GM23338 (cell line): ENCODE measurements at regions not wholly inside any gene's neighbourhood (a gene's known extent, or its start where the extent isn't known, plus 50 kb on each side); places are given as distances from the start of the nearest gene placed in this dataset.

Experiments
- ATAC-seq: fragments of 200-7000 bp; cut with Tn5 transposase; 3 replicates; pipeline ENCODE4 v1.9.1; 2020
- DNase-seq: peaks from one replicate; pipeline ENCODE4 v3.0.0-alpha.2; 2015; ENCODE audit warnings: low spot score
- H2AFZ ChIP-seq: fragments of 200-600 bp; sonication (generic); 2 replicates; pipeline ENCODE4 v1.8.0; 2016; ENCODE audit warnings: antibody characterized with exemption, mild to moderate bottlenecking, moderate library complexity
- H3F3A ChIP-seq: fragments of 200-600 bp; sonication (generic); replicated peaks from 2 replicates; pipeline ENCODE4 v1.8.0; 2017; ENCODE audit warnings: antibody characterized with exemption, mixed run types, low read depth
- H3K27ac ChIP-seq: fragments of 200-600 bp; sonication (generic); 2 replicates; pipeline ENCODE4 v1.6.1; 2016; ENCODE audit warnings: low read depth
- H3K27me3 ChIP-seq: fragments of 200-600 bp; sonication (generic); 2 replicates; pipeline ENCODE4 v1.8.0; 2016; ENCODE audit warnings: mild to moderate bottlenecking, mixed run types, moderate library complexity; ENCODE audit not compliant: insufficient read depth
- H3K36me3 ChIP-seq: fragments of 200-600 bp; sonication (generic); 2 replicates; pipeline ENCODE4 v1.8.0; 2016; ENCODE audit warnings: mild to moderate bottlenecking; ENCODE audit not compliant: insufficient read depth
- H3K4me1 ChIP-seq: fragments of 200-600 bp; sonication (generic); 2 replicates; pipeline ENCODE4 v1.8.0; 2016; ENCODE audit warnings: mild to moderate bottlenecking, moderate library complexity; ENCODE audit not compliant: insufficient read depth
- H3K4me2 ChIP-seq: fragments of 200-600 bp; sonication (generic); 2 replicates; pipeline ENCODE4 v1.7.1; 2017; ENCODE audit warnings: mixed run types
- H3K4me3 ChIP-seq: fragments of 200-600 bp; sonication (generic); 2 replicates; pipeline ENCODE4 v1.6.1; 2016; ENCODE audit warnings: mixed run types
- H3K79me2 ChIP-seq: fragments of 200-600 bp; sonication (generic); replicated peaks from 2 replicates; pipeline ENCODE4 v1.8.0; 2017; ENCODE audit warnings: mild to moderate bottlenecking; ENCODE audit not compliant: insufficient read depth
- H3K9me2 ChIP-seq: fragments of 200-600 bp; sonication (generic); 2 replicates; pipeline ENCODE4 v1.8.0; 2017; ENCODE audit not compliant: insufficient read depth
- H4K20me1 ChIP-seq: fragments of 200-600 bp; sonication (generic); replicated peaks from 2 replicates; pipeline ENCODE4 v1.8.0; 2017; ENCODE audit warnings: mild to moderate bottlenecking; ENCODE audit not compliant: insufficient read depth
- H3K27ac Mint-ChIP-seq: 2 replicates; pipeline ENCODE4 v1.8.0; 2020; ENCODE audit warnings: inconsistent platforms, mild to moderate bottlenecking, moderate library complexity, mixed read lengths
- H3K27me3 Mint-ChIP-seq: 3 replicates; pipeline ENCODE4 v1.8.0; 2022; ENCODE audit warnings: low read depth, mild to moderate bottlenecking, moderate library complexity, mixed read lengths, inconsistent platforms; ENCODE audit not compliant: insufficient read depth, poor library complexity
- H3K36me3 Mint-ChIP-seq: 3 replicates; pipeline ENCODE4 v1.8.0; 2021; ENCODE audit warnings: low read depth, mild to moderate bottlenecking, inconsistent platforms, moderate library complexity, mixed read lengths
- H3K4me1 Mint-ChIP-seq: 3 replicates; pipeline ENCODE4 v1.8.0; 2020; ENCODE audit warnings: mild to moderate bottlenecking, inconsistent platforms, mixed read lengths
- H3K4me3 Mint-ChIP-seq: 3 replicates; pipeline ENCODE4 v1.8.0; 2021; ENCODE audit warnings: moderate library complexity, mild to moderate bottlenecking, inconsistent platforms, mixed read lengths
- H3K9me3 Mint-ChIP-seq: 3 replicates; pipeline ENCODE4 v1.8.0; 2020; ENCODE audit warnings: moderate library complexity, mild to moderate bottlenecking, inconsistent platforms, mixed read lengths
- CREB1 ChIP-seq: fragments of 250-450 bp; sonication (Bioruptor Pico); IDR thresholded peaks from 2 replicates; pipeline ENCODE4 v1.5.0; 2020; ENCODE audit warnings: low read depth, mild to moderate bottlenecking, moderate library complexity
- CTCF ChIP-seq, 2 experiments: fragments of 200-600 bp in 1 of 2; sonication (generic) in 1 of 2; conservative IDR thresholded peaks; 2 replicates each; pipeline versions ENCODE4 v1.5.1 to v1.6.1; 2016 to 2017; ENCODE audit warnings: antibody characterized with exemption in 2 of 2, low read depth in 2 of 2, mild to moderate bottlenecking in 2 of 2, moderate library complexity in 1 of 2
- ETS1 ChIP-seq: IDR thresholded peaks from 2 replicates; pipeline ENCODE4 v1.6.1; 2016; ENCODE audit warnings: antibody characterized with exemption
- EZH2 ChIP-seq: fragments of 200-600 bp; sonication (generic); IDR thresholded peaks from one replicate; pipeline ENCODE4 v1.8.0; 2017; ENCODE audit warnings: antibody characterized with exemption, mild to moderate bottlenecking, low read depth; ENCODE audit not compliant: unreplicated experiment
- EZH2phosphoT487 ChIP-seq: fragments of 200-600 bp; sonication (generic); IDR thresholded peaks from one replicate; pipeline ENCODE4 v1.8.1; 2018; ENCODE audit warnings: antibody characterized with exemption; ENCODE audit not compliant: unreplicated experiment
- JUNB ChIP-seq: IDR thresholded peaks from one replicate; pipeline ENCODE4 v1.6.1; 2016; ENCODE audit warnings: antibody characterized with exemption; ENCODE audit not compliant: unreplicated experiment
- NANOG ChIP-seq: IDR thresholded peaks from 2 replicates; pipeline ENCODE4 v1.6.1; 2016; ENCODE audit warnings: antibody characterized with exemption, borderline replicate concordance
- POLR2AphosphoS5 ChIP-seq: IDR thresholded peaks from 2 replicates; pipeline ENCODE4 v1.6.1; 2016; ENCODE audit warnings: antibody characterized with exemption, low read depth
- STAT1 ChIP-seq: IDR thresholded peaks from one replicate; pipeline ENCODE4 v1.6.1; 2016; ENCODE audit warnings: antibody characterized with exemption; ENCODE audit not compliant: unreplicated experiment
- ZNF114 ChIP-seq: fragments of 250-450 bp; sonication (Bioruptor Pico); IDR thresholded peaks from 2 replicates; pipeline ENCODE4 v1.5.0; 2020; ENCODE audit warnings: mild to moderate bottlenecking, moderate library complexity
- ZNF331 ChIP-seq: fragments of 250-450 bp; sonication (Bioruptor Pico); IDR thresholded peaks from 2 replicates; pipeline ENCODE4 v1.5.0; 2020; ENCODE audit warnings: low read depth, mild to moderate bottlenecking, moderate library complexity
- ZNF462 ChIP-seq: fragments of 250-450 bp; sonication (Bioruptor Pico); IDR thresholded peaks from 2 replicates; pipeline ENCODE4 v1.5.0; 2020; ENCODE audit warnings: mild to moderate bottlenecking, moderate library complexity
- TF ChIP-seq, protein P1 (sequence below): IDR thresholded peaks from one replicate; pipeline ENCODE4 v1.6.1; 2018; ENCODE audit warnings: antibody characterized with exemption; ENCODE audit not compliant: unreplicated experiment

- no peaks in the 10 kb centered on the region; the same call in 2 of the 3 replicates for H3K9me3 Mint-ChIP-seq
- Histone ChIP-seq H3K36me3 (no peaks in the 10 kb centered on the region), H3K4me1 (no peaks in the 10 kb centered on the region), H3K4me2 (no peak overlapping the region), H3K4me3 (no peak overlapping the region), H3F3A (no peaks in the 10 kb centered on the region), H2AFZ (no peak overlapping the region), H3K27ac (no peak overlapping the region), H4K20me1 (no peaks in the 10 kb centered on the region), H3K79me2 (no peaks in the 10 kb centered on the region), H3K9me2 (0 out of 2 replicates have a peak, but pooled peaks cover 3% of the 10 kb centered on the region), H3K27me3 (no peaks in the 10 kb centered on the region)
- no peaks in the 10 kb centered on the region for H3K36me3 Mint-ChIP-seq
- no peak for ATAC-seq
- no peak overlapping the region for H3K27ac Mint-ChIP-seq
- peaks cover 2% of the 10 kb centered on the region for H3K27me3 Mint-ChIP-seq
- peaks cover 6% of the 10 kb centered on the region; the same call in 1 of the 3 replicates for H3K4me1 Mint-ChIP-seq
- no peak for DNase-seq
- TF ChIP-seq EZH2phosphoT487 (no peak), CTCF (conservative IDR thresholded peaks at IDR 0.05; ENCODE audit: low read depth in 2 of 2) (no peak), NANOG (no peak), JUNB (no peak), ETS1 (no peak), STAT1 (no peak), EZH2 (no peak), ZNF331 (no peak), CREB1 (CRISPR knock-in tag) (no peak), ZNF462 (CRISPR knock-in tag) (no peak), ZNF114 (CRISPR knock-in tag) (no peak), POLR2AphosphoS5 (no peak)
- TF ChIP-seq, protein P1, sequence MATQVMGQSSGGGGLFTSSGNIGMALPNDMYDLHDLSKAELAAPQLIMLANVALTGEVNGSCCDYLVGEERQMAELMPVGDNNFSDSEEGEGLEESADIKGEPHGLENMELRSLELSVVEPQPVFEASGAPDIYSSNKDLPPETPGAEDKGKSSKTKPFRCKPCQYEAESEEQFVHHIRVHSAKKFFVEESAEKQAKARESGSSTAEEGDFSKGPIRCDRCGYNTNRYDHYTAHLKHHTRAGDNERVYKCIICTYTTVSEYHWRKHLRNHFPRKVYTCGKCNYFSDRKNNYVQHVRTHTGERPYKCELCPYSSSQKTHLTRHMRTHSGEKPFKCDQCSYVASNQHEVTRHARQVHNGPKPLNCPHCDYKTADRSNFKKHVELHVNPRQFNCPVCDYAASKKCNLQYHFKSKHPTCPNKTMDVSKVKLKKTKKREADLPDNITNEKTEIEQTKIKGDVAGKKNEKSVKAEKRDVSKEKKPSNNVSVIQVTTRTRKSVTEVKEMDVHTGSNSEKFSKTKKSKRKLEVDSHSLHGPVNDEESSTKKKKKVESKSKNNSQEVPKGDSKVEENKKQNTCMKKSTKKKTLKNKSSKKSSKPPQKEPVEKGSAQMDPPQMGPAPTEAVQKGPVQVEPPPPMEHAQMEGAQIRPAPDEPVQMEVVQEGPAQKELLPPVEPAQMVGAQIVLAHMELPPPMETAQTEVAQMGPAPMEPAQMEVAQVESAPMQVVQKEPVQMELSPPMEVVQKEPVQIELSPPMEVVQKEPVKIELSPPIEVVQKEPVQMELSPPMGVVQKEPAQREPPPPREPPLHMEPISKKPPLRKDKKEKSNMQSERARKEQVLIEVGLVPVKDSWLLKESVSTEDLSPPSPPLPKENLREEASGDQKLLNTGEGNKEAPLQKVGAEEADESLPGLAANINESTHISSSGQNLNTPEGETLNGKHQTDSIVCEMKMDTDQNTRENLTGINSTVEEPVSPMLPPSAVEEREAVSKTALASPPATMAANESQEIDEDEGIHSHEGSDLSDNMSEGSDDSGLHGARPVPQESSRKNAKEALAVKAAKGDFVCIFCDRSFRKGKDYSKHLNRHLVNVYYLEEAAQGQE: no peak
- H3K4me3 Mint-ChIP-seq: no peak overlapping the region
Measured at GRCh38 chr21:35360870-35361570, 311.9 kb upstream of the RUNX1 start.
